Peyer's patch (tissue), 4 donors: ENCODE measurements at regions not wholly inside any gene's neighbourhood (a gene's known extent, or its start where the extent isn't known, plus 50 kb on each side); places are given as distances from the start of the nearest gene placed in this dataset.
A peak's percentile ranks its signal among the peaks of the same experiment; 100 is the strongest.

Experiments
- DNase-seq, 3 donors: peaks; one replicate each; pipeline ENCODE4 v3.0.0-alpha.2; 2017 to 2019
- H3K27ac ChIP-seq, 4 donors: fragments of 200-600 bp; sonication (generic); one replicate each; pipeline ENCODE4 v1.5.1; 2016 to 2019
- H3K27me3 ChIP-seq, 2 donors: fragments of 200-600 bp; sonication (generic); one replicate each; pipeline ENCODE4 v1.5.1; 2019
- H3K36me3 ChIP-seq, 3 donors: fragments of 200-600 bp; sonication (generic); one replicate each; pipeline ENCODE4 v1.5.1; 2016 to 2019
- H3K4me1 ChIP-seq, 4 donors: fragments of 200-600 bp; sonication (generic); one replicate each; pipeline ENCODE4 v1.5.1; 2016 to 2019
- H3K4me3 ChIP-seq, 4 donors: fragments of 200-600 bp; sonication (generic); 1 replicate in 3 of 4; 2 replicates in 1 of 4; pipeline ENCODE4 v1.5.1; 2016 to 2019; ENCODE audit warnings: mild to moderate bottlenecking in 1 of 4
- H3K9me3 ChIP-seq, 4 donors: fragments of 200-600 bp; sonication (generic); one replicate each; pipeline ENCODE4 v1.5.1; 2016 to 2019; ENCODE audit warnings: mild to moderate bottlenecking in 1 of 4
- CTCF ChIP-seq, 6 experiments: fragments of 450-650 bp in 4 of 6; fragments of 200-600 bp in 2 of 6; sonication (generic) in 1 of 6; IDR thresholded peaks; one replicate each; pipeline ENCODE4 v1.5.1; 2017 to 2019; ENCODE audit warnings: antibody characterized with exemption in 6 of 6, mild to moderate bottlenecking in 3 of 6, moderate library complexity in 1 of 6
- POLR2A ChIP-seq, 2 donors: fragments of 450-650 bp; IDR thresholded peaks; one replicate each; pipeline ENCODE4 v1.5.1; 2017; ENCODE audit warnings: antibody characterized with exemption in 2 of 2, mild to moderate bottlenecking in 2 of 2, moderate library complexity in 2 of 2

- no peak overlapping the region for H3K27ac ChIP-seq
- no peaks in the 10 kb centered on the region for H3K27me3 ChIP-seq
- DNase-seq = no peak
- peaks cover 0 to 6% (median 2%) of the 10 kb centered on the region in 4 donors for H3K4me1 ChIP-seq
- no peaks in the 10 kb centered on the region for H3K9me3 ChIP-seq
- H3K36me3 ChIP-seq = no peaks in the 10 kb centered on the region
- H3K4me3 ChIP-seq = no peak overlapping the region
- TF ChIP-seq POLR2A (IDR thresholded peaks at IDR 0.05) (no peak), CTCF (IDR thresholded peaks at IDR 0.05) (no peak)
Observed at GRCh38 chr9:134242706-134243105, 78.3 kb upstream of the RNU6ATAC start.

GRCh38 chr9:134243778-134244467 is 79.6 kb upstream of the RNU6ATAC start:
- DNase-seq = peak in 2 of 3 donors; percentile 60 to 79
- TF ChIP-seq POLR2A (IDR thresholded peaks at IDR 0.05) (no peak), CTCF (IDR thresholded peaks at IDR 0.05) (no peak)
- H3K4me3 ChIP-seq = no peak overlapping the region

GRCh38 chr9:134245179-134245578 is 80.8 kb upstream of the RNU6ATAC start:
- Histone ChIP-seq H3K36me3 (no peaks in the 10 kb centered on the region), H3K27ac (peak overlapping the region in 1 of 4 donors; percentile 19), H3K9me3 (peaks cover 0 to 8% (median 0%) of the 10 kb centered on the region in 4 donors), H3K4me1 (peaks cover 0 to 6% (median 2%) of the 10 kb centered on the region in 4 donors), H3K4me3 (no peak overlapping the region), H3K27me3 (no peaks in the 10 kb centered on the region)
- DNase-seq = peak in 2 of 3 donors; percentile 30 to 65
- no peak for TF ChIP-seq CTCF (IDR thresholded peaks at IDR 0.05)

More at GRCh38 chr9:134243778-134244467, 79.6 kb upstream of the RNU6ATAC start:
- H3K4me1 ChIP-seq = peaks cover 0 to 6% (median 2%) of the 10 kb centered on the region in 4 donors
- peaks cover 0 to 8% (median 0%) of the 10 kb centered on the region in 4 donors for H3K9me3 ChIP-seq
- H3K27me3 ChIP-seq = no peaks in the 10 kb centered on the region
- no peaks in the 10 kb centered on the region for H3K36me3 ChIP-seq
- peak overlapping the region in 1 of 4 donors; percentile 50 for H3K27ac ChIP-seq

GRCh38 chr9:134247918-134248631 is 78.2 kb upstream of the RXRA start:
- DNase-seq = no peak
- Histone ChIP-seq H3K9me3 (peaks cover 0 to 8% (median 0%) of the 10 kb centered on the region in 4 donors), H3K36me3 (no peaks in the 10 kb centered on the region), H3K4me1 (peaks cover 0 to 6% (median 2%) of the 10 kb centered on the region in 4 donors), H3K4me3 (no peak overlapping the region), H3K27ac (no peak overlapping the region), H3K27me3 (no peaks in the 10 kb centered on the region)
- TF ChIP-seq CTCF (IDR thresholded peaks at IDR 0.05) (no peak), POLR2A (IDR thresholded peaks at IDR 0.05) (no peak)

GRCh38 chr9:134251296-134252069 is 74.8 kb upstream of the RXRA start:
- H3K4me1 ChIP-seq = no peaks in the 10 kb centered on the region
- no peak overlapping the region for H3K4me3 ChIP-seq
- DNase-seq = no peak
- H3K27ac ChIP-seq = no peak overlapping the region
- peaks cover 0 to 8% (median 0%) of the 10 kb centered on the region in 4 donors for H3K9me3 ChIP-seq
- no peak for TF ChIP-seq CTCF (IDR thresholded peaks at IDR 0.05)
- TF ChIP-seq POLR2A (IDR thresholded peaks at IDR 0.05) = no peak
- H3K36me3 ChIP-seq = no peaks in the 10 kb centered on the region
- H3K27me3 ChIP-seq = no peaks in the 10 kb centered on the region
